ENCODE measurements at regions not wholly inside any gene's neighbourhood (a gene's known extent, or its start where the extent isn't known, plus 50 kb on each side); places are given as distances from the start of the nearest gene placed in this dataset.

DNA sequence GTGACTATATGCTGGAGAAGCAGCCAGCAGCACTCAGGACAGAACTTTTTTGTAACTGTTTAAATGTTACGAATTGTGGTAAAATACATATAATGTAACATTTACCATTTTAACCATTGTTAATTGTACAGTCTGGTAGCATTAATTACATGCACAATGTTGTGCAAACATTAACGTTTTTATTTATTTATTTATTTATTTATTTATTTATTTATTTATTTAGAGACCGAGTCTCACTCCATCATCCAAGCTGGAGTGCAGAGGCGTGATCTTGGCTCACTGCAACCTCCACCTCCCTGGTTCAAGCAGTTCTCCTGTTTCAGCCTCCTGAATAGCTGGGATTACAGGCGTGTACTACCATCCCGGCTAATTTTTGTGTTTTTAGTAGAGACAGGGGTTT, 88.7 kb upstream of the TEX51 start:
- peaks cover 7% of the 10 kb centered on the region for H3K9me3 Mint-ChIP-seq
- H3K4me1 Mint-ChIP-seq = no peaks in the 10 kb centered on the region
- no peaks in the 10 kb centered on the region for H3K36me3 Mint-ChIP-seq
- no peak overlapping the region for H3K27ac Mint-ChIP-seq
- peaks cover 2% of the 10 kb centered on the region for H3K27me3 Mint-ChIP-seq
- no peak for ATAC-seq (ENCODE audit: low read depth)
- no peak overlapping the region for H3K4me3 Mint-ChIP-seq
- no peak for DNase-seq (ENCODE audit: low spot score in 2 of 2)

DNA sequence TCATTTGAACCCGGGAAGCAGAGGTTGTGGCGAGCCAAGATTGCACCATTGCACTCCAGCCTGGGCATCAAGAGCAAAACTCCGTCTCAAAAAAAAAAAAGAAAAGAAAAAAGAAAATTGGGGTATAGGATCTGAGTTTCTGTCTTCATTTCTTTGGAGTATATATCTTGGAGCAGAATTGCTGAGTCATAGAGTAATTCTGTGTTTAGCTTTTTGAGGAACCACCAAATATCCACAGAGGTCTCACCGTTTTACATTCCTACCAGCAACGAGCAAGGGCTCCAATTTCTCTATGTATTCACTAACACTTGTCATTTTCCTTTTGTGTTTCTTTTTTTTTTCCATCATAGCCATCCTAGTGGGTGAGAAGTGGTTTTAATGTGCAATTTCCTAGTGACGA, 87.6 kb upstream of the TEX51 start:
- no peak overlapping the region for H3K4me3 Mint-ChIP-seq
- H3K27me3 Mint-ChIP-seq = peaks cover 2% of the 10 kb centered on the region
- no peak overlapping the region for H3K27ac Mint-ChIP-seq

DNA sequence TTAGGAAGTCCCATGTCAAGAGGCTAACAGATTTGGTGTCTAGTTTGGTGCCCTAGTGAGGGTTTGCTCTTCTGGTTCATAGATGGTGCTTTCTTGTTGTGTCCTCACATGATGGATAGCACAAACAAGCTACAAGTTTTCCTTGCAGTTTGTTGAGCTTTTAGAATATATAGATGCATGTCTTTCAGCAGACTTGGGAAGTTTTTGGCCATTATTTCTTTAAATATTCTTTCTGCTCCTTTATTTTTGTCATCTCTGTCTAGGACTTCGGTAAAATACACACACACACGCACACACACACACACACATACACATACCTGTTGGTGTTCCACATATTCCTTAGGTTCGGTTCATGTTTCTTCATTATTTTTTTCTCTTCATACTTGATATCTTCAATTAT, 81.5 kb upstream of the TEX51 start:
- Mint-ChIP-seq H3K27me3 (peaks cover 19% of the 10 kb centered on the region), H3K9me3 (peaks cover 12% of the 10 kb centered on the region), H3K27ac (no peak overlapping the region), H3K36me3 (no peaks in the 10 kb centered on the region), H3K4me3 (no peak overlapping the region), H3K4me1 (no peaks in the 10 kb centered on the region)
- DNase-seq (ENCODE audit: low spot score in 2 of 2) = no peak
- ATAC-seq (ENCODE audit: low read depth) = no peak

More for the DNA sequence above, 87.6 kb upstream of the TEX51 start:
- DNase-seq (ENCODE audit: low spot score in 2 of 2) = no peak
- peaks cover 7% of the 10 kb centered on the region for H3K9me3 Mint-ChIP-seq
- H3K4me1 Mint-ChIP-seq = no peaks in the 10 kb centered on the region
- no peaks in the 10 kb centered on the region for H3K36me3 Mint-ChIP-seq
- no peak for ATAC-seq (ENCODE audit: low read depth)

DNA sequence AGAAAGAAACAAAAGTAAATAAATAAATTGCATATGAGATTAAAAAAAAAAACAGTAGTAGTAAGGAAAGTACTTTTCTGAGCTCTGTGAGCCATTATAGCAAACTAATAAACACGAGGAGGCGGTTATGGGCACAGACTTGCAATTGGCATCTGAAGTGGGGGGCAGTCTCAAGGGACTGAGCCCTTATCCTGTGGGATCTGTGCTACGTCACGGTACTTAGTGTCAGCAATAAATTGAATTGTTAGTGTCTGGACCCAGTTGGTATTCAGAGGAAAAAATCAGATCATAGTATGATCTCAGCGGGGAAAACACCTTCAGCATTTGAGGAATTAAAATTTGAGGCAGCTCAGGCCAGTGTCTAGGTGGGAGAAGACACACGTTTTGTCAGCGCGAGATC, 76.6 kb upstream of the TEX51 start:
- Mint-ChIP-seq H3K36me3 (no peaks in the 10 kb centered on the region), H3K9me3 (peaks cover 5% of the 10 kb centered on the region), H3K27ac (no peak overlapping the region), H3K4me3 (no peak overlapping the region), H3K4me1 (no peaks in the 10 kb centered on the region), H3K27me3 (peaks cover 22% of the 10 kb centered on the region)
- no peak for DNase-seq (ENCODE audit: low spot score in 2 of 2)
- no peak for ATAC-seq (ENCODE audit: low read depth)

DNA sequence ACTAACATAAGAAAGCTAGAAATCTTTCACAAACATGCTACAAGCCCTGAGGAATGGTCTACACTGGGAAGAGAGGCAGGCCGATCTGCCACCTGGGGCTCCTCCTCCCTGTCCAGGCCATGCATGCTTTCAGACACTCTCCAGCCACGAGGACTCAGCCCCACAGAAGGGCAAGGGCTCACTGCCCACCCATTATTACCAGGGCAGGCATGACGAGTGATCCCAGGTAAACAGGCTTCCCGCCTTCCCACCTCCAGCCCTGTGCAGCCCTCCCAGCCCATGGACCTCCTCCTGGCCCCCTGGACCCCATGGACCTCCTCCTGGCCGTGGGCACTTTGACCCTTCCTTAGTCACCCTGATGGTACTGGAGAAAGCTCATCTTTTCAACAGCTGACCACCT, 75.8 kb upstream of the TEX51 start:
- no peak for ATAC-seq (ENCODE audit: low read depth)
- peaks cover 21% of the 10 kb centered on the region for H3K27me3 Mint-ChIP-seq

DNA sequence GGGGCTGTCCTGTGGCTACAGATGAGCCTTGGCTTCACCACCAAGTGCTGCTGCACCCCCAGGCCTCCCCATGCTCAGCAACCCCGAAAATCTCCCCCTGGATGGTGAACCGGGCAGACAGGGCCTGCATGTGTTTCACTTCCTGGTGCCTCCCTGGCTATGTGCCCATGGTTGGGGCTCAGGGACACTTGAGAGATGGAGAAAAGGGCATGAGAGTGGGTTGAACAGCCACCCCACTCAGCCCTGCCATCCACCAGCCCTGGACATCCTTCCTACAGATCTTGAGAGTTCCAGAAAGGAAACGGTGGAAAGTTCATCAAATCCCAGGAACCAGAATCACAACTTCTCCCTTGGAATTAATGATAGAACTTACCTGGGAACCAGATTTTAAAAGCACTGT, 74.7 kb upstream of the TEX51 start:
- Mint-ChIP-seq H3K27ac (no peak overlapping the region), H3K27me3 (peaks cover 23% of the 10 kb centered on the region), H3K4me1 (no peaks in the 10 kb centered on the region), H3K4me3 (no peak overlapping the region), H3K36me3 (no peaks in the 10 kb centered on the region), H3K9me3 (no peaks in the 10 kb centered on the region)
- ATAC-seq (ENCODE audit: low read depth) (no peak), DNase-seq (ENCODE audit: low spot score in 2 of 2) (no peak)

More for the DNA sequence above, 75.8 kb upstream of the TEX51 start:
- Mint-ChIP-seq H3K36me3 (no peaks in the 10 kb centered on the region), H3K9me3 (no peaks in the 10 kb centered on the region), H3K4me1 (no peaks in the 10 kb centered on the region), H3K27ac (no peak overlapping the region), H3K4me3 (no peak overlapping the region)
- DNase-seq (ENCODE audit: low spot score in 2 of 2) = no peak

DNA sequence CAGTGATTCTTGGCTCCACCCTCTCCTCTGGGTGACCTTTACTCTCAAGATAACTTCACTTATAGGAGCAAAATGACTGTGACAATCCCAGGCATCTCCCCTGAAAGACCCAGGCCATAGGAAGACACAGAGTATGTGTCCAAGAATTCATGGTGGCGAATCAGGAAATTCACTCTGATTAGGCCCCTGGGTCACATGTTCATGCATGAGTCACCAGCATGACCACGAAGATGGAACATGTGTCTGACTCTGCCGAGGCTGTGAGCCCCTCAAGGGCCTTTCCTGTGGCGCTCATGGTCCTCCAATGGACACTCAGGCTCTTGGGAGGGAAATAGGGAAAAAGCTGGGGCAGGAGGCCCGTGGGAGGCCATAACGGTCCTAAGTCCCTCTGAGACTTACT, 74.0 kb upstream of the TEX51 start:
- no peaks in the 10 kb centered on the region for H3K4me1 Mint-ChIP-seq
- DNase-seq (ENCODE audit: low spot score in 2 of 2) (no peak), ATAC-seq (ENCODE audit: low read depth) (no peak)
- H3K4me3 Mint-ChIP-seq = no peak overlapping the region
- no peak overlapping the region for H3K27ac Mint-ChIP-seq
- H3K9me3 Mint-ChIP-seq = no peaks in the 10 kb centered on the region
- no peaks in the 10 kb centered on the region for H3K36me3 Mint-ChIP-seq
- peaks cover 21% of the 10 kb centered on the region for H3K27me3 Mint-ChIP-seq

DNA sequence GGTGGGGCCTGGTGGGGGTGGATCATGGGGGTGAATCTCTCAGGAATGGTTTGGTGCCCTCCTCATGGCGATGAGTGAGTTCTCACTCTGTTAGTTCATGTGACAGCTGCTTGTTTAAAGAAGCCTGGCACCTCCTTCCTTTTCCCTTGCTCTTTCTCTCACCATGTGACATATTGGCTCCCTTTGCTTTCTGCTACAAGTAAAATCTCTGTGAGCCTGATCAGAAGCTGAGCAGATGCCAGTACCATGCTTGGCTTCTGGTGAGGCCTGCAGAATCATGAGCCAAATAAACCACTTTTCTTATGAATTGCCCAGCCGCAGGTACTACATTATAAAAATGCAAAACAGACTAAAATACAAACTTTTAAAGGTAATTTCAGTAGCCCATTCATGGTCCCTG, 73.4 kb upstream of the TEX51 start:
- Mint-ChIP-seq H3K27ac (no peak overlapping the region), H3K4me3 (no peak overlapping the region), H3K27me3 (peaks cover 17% of the 10 kb centered on the region), H3K36me3 (no peaks in the 10 kb centered on the region), H3K9me3 (no peaks in the 10 kb centered on the region), H3K4me1 (no peaks in the 10 kb centered on the region)
- no peak for DNase-seq (ENCODE audit: low spot score in 2 of 2)
- ATAC-seq (ENCODE audit: low read depth) = no peak

DNA sequence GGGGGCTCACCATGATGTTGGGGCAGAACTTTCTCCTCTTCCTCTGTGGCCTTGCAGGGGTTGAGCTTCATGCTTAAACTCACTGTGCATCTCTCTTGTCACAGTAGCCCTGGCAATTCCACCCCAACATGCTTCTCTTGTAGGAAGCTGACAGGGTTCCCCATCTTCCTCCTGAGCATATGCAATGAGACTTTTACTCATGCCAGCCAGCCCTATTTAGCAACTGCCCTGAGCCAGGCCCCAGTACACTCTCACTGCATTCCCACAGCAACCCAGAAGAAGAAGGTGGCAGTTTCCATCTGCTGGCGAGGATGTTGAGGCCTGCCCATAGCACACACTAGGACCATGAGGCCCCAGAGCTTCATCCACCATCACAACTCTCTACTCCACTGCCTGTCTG, 72.2 kb upstream of the TEX51 start:
- H3K27ac Mint-ChIP-seq = no peak overlapping the region
- no peak for ATAC-seq (ENCODE audit: low read depth)
- no peak overlapping the region for H3K4me3 Mint-ChIP-seq
- no peaks in the 10 kb centered on the region for H3K36me3 Mint-ChIP-seq
- peaks cover 10% of the 10 kb centered on the region for H3K27me3 Mint-ChIP-seq
- no peaks in the 10 kb centered on the region for H3K4me1 Mint-ChIP-seq
- H3K9me3 Mint-ChIP-seq = no peaks in the 10 kb centered on the region
- no peak for DNase-seq (ENCODE audit: low spot score in 2 of 2)

DNA sequence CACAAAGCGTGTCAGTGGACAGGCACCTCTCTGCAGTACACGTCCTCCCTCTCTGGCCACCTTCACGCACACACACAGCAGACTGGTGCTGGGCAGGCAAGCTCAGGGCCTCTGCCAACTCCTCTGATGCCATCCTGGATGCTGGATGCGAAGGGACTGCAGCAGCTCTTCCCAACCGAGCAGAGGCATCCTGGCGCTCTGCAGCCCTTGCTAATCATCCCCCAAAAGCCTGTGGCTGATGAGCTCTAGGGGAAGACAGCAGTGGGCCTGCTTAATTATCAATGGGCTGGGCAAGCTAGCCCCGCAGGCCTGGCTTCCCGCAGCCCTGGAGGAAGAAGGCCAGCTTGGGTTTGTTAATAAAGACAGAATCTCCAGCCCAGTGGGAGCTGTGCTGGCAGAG, 71.3 kb upstream of the TEX51 start:
- Mint-ChIP-seq H3K4me1 (no peaks in the 10 kb centered on the region), H3K27ac (no peak overlapping the region), H3K4me3 (no peak overlapping the region), H3K27me3 (peaks cover 6% of the 10 kb centered on the region), H3K36me3 (no peaks in the 10 kb centered on the region), H3K9me3 (no peaks in the 10 kb centered on the region)
- DNase-seq (ENCODE audit: low spot score in 2 of 2) (no peak), ATAC-seq (ENCODE audit: low read depth) (no peak)

DNA sequence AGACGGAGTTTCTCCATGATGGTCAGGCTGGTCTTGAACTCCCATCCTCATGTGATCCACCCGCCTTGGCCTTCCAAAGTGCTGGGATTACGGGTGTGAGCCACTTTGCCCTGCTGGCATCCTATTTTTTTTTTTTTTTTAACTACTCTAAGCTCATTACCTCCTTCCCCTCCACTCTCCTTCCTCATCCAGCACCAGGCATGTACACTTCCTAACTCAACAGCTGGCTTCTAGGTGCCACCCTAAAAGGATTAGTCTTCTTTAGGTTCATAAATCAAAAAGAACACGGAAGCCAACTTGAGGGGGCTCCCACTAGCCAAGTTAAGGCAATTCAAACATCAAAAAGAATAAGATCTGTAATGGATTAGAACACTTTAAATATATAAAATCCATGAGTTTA, 70.6 kb upstream of the TEX51 start:
- Mint-ChIP-seq H3K9me3 (no peaks in the 10 kb centered on the region), H3K4me1 (no peaks in the 10 kb centered on the region), H3K27ac (no peak overlapping the region), H3K27me3 (peaks cover 6% of the 10 kb centered on the region), H3K4me3 (no peak overlapping the region), H3K36me3 (no peaks in the 10 kb centered on the region)
- ATAC-seq (ENCODE audit: low read depth) (no peak), DNase-seq (ENCODE audit: low spot score in 2 of 2) (no peak)

DNA sequence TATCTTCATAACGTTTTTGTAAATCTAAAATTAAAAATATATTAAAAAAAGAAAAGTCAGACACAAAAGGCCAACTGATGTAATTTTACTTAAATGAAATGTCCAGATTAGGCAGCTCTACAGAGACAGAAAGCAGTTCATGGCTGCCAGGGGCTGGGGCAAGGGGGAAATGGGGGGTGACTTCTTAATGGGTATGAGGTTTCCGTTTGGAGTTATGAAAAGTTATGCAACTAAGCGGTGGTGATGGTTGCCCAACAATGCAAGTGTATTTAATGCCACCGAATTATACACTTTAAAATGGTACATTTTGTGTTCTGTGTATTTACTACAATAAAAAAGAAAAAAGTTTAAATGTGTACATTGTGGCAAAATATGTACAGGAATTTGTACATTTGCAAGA, 70.2 kb upstream of the TEX51 start:
- no peak overlapping the region for H3K4me3 Mint-ChIP-seq
- no peaks in the 10 kb centered on the region for H3K36me3 Mint-ChIP-seq
- ATAC-seq (ENCODE audit: low read depth) = no peak
- no peaks in the 10 kb centered on the region for H3K9me3 Mint-ChIP-seq
- peaks cover 4% of the 10 kb centered on the region for H3K27me3 Mint-ChIP-seq
- no peak for DNase-seq (ENCODE audit: low spot score in 2 of 2)
- H3K27ac Mint-ChIP-seq = no peak overlapping the region
- no peaks in the 10 kb centered on the region for H3K4me1 Mint-ChIP-seq

DNA sequence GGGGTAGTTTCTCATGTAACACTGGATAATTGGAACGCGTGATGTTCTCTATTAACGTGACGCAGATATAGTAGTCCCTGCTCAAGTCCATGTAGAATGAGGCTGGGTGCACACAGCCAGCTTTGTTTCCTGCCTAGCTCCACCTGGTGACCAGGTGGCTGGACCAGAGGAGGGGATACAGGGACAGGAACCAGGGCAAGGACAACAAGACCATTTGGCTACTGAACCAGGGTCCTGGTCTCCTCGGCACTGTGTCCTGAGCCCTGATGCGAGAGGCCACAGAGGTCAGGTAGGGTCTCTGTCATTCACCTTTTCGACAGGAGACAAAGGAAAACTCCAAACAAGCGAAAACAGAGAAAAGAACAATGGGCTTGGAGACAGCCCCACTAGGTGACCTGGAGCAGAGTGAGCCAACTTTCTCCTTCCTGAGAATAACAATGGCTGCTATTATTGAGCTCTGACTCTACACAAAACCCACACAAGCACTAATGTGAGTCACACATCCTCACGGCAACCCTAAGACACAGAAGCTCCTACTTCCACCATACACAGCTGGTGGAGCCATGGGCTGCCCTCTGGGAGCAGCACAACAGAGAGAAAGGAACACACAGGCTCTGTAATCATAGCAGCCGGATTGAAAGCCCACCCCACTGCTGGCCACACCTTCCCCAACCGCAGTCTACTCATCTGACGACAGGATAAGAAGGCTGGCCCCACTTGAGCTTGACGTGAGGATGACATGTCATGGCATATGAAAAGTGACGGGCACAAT, 67.3 kb upstream of the TEX51 start:
- Mint-ChIP-seq H3K9me3 (no peaks in the 10 kb centered on the region), H3K4me3 (no peak overlapping the region), H3K27ac (no peak overlapping the region), H3K36me3 (no peaks in the 10 kb centered on the region), H3K4me1 (no peaks in the 10 kb centered on the region), H3K27me3 (peaks cover 4% of the 10 kb centered on the region)
- DNase-seq (ENCODE audit: low spot score in 2 of 2) = no peak
- no peak for ATAC-seq (ENCODE audit: low read depth)

DNA sequence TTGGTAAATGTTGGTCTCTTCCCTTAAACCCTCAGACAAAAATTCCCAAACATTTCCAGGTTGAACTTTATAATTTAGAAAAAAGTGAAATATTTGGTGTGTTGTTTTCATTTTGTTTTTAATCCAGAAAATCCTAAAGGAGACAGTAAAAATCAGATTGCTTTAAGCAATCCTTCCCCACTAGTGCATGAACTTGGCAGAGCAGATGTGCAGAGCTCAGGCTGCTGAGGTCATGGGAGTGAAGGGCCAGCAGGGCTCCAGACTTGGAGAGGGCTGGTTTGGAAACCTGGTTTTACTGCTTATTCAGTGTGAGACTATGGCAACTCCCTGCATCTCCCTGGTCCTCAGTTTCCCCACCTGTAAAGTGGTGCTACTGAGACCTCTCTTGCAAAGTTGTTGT, 66.7 kb upstream of the TEX51 start:
- Mint-ChIP-seq H3K27ac (no peak overlapping the region), H3K36me3 (no peaks in the 10 kb centered on the region), H3K27me3 (peaks cover 4% of the 10 kb centered on the region), H3K4me1 (no peaks in the 10 kb centered on the region), H3K4me3 (no peak overlapping the region), H3K9me3 (no peaks in the 10 kb centered on the region)
- ATAC-seq (ENCODE audit: low read depth) (no peak), DNase-seq (ENCODE audit: low spot score in 2 of 2) (no peak)

DNA sequence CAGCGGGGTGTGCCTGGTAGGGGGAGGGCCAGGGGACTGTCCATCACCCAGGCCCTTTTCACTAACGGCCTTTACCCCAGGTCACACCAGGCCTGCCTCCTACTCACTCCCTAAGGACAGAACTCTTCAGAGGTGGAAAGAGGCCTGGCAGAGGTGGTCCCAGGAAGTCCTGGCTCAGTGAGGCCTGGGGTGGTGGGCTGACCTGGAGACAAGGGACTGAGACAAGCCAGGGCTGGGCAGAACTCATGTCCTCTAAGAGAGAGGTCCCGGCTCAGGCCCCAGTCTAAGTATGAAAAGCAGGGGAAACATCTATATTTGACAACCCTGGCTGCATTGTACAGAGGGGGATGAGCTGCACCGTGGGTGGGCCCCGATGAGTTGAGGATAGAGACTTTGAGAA, 65.9 kb upstream of the TEX51 start:
- ATAC-seq (ENCODE audit: low read depth) (no peak), DNase-seq (ENCODE audit: low spot score in 2 of 2) (no peak)
- Mint-ChIP-seq H3K27me3 (peaks cover 2% of the 10 kb centered on the region), H3K4me1 (no peaks in the 10 kb centered on the region), H3K36me3 (no peaks in the 10 kb centered on the region), H3K27ac (no peak overlapping the region), H3K4me3 (no peak overlapping the region), H3K9me3 (no peaks in the 10 kb centered on the region)
